GM21576 (cell line): ENCODE measurements at regions not wholly inside any gene's neighbourhood (a gene's known extent, or its start where the extent isn't known, plus 50 kb on each side); places are given as distances from the start of the nearest gene placed in this dataset.

Experiments
- ATAC-seq: cut with Tn5 transposase; IDR thresholded peaks from one replicate; pipeline ENCODE4 v1.9.1; 2021; ENCODE audit warnings: mild to moderate bottlenecking, moderate library complexity; ENCODE audit not compliant: unreplicated experiment

DNA sequence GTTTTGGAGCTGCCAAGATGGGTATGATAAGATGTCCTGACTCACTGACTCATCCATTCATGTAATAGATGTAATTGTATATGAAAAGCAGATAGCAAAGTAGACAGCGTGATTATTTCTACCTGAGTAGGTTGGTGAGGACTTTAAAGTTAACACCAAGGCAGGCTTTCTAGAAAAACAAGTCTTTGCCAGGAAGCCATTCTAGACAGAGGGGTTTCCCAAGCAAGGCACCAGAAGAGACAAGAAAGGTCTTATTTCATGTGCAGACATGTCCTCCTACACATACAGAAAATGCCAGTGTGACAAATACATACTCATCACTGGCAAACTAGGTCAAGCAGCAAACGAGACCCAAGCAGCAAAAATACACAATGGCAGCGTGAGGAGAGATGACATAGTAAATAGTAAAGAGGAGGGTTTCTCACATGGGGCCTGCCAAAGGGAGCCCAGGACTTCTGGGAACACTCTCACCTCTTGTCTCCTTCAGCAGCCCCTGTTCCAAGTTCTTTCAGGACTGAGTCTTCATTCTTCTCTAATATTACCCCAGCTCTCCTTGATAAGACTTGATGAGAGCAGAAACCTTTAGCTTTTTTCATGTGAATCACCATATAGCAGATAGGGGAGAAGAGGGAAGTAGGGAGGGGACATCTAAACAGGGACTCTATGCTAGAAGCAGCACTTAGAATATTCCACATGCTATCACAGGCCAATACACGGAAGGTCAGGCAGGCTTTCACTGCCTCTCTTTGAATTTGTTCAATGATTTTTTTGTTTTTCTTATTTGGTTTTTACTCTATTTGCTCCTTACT, 114.6 kb upstream of the ATP1B1 start:
- ATAC-seq: no peak

DNA sequence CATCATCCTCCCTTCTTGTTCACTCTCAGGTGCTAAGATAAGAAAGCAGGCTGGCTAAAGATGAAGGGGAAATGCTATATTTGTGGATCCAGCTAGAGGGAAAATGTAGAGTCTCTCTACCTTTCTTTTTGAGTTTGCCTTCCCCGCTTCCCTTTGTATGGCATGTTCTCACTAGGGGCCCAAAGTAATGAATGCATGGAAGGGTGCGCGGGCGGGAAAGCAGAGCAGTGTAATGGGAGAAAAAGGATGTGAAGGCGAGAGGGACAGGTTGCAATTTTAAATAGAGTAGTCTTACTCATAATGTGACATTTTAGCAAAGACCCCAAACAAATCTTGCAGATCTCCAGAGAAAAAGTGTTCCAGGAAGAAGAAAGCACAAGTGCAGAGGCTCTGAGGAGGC, 105.1 kb upstream of the ATP1B1 start:
- no peak for ATAC-seq

DNA sequence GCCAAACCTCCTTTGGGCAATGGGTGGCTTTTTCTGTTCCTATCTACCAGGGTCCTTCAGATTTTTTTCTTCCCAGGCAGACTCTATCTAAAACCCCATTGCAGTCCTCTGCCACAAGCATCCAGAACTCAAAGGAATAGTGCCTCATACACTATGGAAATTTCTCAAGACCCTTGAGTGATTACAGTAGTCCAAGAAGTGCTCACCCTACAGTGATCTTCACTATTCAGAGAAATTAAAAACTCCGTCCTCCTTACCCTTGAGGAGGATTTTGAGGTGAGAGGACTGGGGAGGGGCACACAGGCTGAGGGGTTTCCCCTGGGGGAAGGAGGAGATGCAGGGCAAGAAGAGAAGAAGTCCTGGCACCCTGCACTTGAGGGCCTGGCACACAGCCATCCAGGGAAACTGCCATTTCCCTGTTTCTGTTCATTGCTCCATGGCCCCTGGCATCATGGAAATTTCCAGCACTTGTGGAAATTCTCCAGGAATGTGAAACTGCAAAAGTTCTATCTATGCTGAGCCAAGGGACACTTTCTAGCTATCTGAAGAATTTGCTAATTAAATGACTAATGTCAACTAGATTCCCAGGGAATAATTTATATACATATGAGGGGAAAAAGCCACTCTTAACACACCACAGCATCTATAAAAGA, 102.5 kb upstream of the ATP1B1 start:
- no peak for ATAC-seq

DNA sequence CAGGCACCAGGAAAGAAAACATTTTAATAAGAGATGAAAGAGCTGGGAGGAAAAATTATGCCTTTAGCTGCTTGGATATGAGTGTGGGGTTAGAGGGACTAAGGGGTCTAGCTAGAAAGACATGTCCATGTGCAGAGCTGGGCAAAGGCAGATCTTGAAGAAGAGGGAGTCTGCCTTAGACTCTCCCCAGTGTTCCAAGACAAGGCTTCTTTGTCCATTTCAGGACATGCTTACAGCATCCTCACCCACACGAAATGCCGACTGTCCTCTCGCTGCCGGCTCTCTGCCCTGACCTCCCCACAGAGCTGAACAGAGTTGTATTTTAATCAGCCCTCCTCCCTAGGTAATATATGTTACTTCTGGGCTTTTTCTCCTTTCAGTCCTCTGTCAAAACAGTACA, 100.7 kb upstream of the ATP1B1 start:
- no peak for ATAC-seq

DNA sequence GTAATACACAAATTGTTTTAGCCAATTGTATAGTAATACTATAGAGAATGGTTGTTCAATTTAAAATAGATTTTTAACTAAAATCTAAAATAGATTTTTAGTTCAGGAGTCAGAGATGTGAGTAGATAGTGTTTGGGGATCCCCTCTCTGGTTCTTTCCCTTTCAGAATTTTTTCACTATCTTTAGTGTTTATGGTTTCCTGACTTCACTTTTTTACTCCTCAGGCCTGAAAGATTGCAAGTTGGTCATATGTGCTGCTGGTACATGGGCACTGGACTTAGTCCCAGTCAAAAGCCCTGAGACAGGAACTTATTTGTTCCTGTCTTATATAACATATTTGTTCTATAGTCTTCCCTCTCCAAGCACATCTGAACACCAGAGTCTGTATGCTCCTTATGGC, 96.8 kb upstream of the ATP1B1 start:
- peak; percentile 40 for ATAC-seq

DNA sequence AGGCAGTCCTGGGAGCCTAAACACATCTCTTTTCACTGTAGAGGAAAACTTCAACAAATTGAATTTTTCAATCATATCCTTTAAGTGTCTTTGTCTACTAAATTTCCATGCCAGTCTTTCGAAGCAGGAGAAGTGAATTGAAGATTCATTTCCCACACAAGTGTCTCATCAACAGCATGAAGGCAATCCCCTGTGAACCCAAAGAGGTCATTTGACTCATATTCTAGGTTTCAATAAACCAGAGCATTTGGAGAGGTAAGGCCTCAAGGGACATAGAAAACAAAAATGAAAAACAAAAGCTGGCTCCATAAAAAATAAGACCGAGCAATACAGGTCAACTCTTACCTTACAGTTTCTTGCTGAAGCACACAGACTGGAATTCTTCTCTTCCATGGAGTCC, 94.1 kb upstream of the ATP1B1 start:
- ATAC-seq: peak; percentile 67

DNA sequence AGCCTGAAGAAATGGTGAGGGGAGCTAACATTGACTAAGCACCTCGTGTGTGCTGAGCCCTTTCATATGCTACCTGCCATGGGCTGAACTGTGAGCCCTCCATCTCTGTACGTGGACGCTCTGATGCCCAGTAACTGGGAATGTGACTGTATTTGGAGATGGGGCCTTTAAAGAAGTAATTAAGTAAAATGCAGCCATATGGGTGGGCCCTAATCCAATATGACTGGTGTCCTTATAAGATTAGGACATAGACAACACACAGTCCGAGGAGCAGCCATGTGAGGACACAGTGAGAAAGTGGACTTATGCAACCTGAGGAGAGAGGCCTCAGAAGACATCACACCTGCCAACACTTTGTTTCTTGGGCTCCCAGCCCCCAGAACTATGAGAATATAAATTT, 92.7 kb upstream of the ATP1B1 start:
- ATAC-seq: no peak

DNA sequence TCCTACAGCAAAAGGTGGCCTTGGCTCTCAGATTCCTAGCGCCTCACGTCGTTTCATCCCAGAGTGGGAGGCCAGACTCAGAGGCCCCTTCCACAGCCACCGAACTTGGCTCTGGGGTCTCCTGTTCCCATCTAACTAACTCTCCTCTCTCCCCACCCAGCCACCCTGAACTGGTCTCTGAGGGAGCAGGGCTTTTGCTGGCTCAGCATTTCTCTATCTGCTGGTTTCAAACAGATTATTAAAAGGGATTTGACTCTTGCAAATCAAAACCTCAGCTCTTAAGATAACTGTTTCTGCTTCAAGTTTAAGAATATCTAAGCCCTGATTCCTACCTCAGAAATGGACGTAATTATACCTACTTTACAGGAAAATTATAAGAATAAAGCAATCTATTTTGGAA, 91.0 kb upstream of the ATP1B1 start:
- no peak for ATAC-seq

DNA sequence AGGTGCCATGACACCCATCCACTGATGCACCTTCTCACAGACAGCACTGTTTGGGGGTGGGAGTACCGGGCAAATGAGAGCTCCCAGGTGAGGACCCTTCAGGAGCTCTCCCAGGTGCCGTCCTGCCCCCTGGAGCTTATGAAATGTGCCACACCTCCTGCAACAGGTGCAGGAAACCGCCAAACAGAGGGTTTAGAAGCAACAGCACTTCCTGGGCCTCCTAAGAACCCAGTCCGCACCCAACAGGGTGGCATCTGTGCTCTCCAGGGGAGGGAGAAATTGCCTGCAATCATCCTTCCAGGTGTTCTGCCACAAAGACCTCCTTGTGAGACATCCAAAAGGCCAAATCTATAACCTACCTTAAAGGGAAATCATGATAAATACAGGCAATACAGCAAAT, 87.7 kb upstream of the ATP1B1 start:
- ATAC-seq: no peak

DNA sequence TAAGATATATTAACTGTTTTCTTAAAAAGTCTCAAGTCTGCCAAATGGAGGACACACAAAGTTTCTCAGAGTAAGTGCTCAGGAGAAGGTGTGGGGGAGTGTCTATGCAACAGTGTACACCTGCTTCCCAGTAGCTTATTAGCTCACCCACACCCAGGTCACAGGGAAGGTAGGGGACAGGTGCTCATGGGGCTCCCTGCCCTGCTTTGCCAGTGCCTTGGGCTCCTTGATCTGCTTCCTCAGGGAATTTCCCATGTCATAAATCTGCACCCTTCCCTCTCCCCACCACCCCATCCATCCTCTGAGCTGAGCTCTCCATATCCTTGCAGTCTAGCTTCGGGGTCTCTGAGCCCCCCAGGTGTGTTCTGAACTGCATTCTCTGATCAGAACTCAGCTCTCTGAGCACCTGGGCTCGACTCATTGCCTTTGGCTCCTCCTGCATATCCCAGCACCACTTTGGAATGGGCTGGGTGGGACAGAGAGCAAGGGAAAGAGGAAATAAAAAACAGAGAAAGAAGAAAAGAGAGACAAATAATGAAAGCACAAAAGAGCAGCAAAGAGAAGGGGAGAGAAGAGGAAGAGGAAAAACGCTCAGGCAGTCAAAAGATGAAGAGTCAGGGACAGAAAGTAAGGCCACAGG, 87.0 kb upstream of the ATP1B1 start:
- ATAC-seq: no peak

DNA sequence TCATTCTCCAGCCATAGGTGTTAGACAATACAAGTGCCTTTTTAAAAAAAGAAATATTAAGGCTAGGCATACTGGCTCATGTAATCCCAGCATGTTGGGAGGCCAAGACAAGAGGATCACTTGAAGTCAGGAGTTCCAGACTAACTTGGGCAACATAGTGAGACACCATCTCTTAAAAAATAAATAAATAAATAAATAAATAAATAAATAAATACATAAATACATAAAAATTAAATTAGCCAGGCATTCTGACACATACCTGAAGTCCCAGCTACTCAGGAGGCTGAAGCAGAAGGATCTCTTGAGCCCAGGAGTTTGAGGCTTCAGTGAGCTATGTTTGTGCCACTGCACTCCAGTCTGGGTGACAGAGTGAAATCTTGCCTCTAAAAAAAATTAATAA, 85.8 kb upstream of the ATP1B1 start:
- no peak for ATAC-seq

DNA sequence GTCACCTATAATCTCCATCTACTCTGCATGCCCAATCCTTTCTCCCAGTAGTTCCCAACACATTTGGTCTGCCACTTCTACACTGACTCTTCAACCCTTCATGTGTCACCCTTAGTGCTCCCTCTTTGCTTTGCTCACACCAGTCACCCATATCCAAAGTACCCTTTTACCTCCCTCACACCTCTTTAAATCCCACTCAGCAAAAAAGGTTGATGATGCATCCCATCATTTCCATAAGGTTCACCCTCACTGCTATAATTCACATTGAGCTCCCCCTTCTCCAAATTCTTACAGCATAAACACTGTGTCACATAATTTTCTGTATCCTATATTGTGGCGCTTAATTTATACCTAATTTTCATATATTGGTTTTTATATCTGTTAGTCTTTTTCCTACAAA, 83.8 kb upstream of the ATP1B1 start:
- ATAC-seq: no peak

DNA sequence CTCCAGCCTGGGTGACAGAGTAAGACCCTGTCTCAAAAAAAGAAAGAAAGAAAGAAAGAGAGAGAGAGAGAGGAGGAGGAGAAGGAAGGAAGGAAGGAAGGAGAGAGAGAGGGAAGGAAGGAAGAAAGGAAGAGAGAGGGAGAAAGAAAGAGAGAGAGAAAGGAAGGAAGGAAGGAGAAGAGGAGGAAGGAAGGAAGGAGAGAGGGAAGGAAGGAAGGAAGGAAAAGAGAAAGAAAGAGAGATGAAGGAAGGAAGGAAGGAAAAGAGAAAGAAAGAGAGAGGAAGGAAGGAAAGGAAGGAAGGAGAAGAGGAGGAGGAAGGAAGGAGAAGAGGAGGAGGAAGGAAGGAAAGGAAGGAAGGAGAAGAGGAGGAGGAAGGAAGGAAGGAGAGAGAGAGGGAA, 82.2 kb upstream of the ATP1B1 start:
- no peak for ATAC-seq

DNA sequence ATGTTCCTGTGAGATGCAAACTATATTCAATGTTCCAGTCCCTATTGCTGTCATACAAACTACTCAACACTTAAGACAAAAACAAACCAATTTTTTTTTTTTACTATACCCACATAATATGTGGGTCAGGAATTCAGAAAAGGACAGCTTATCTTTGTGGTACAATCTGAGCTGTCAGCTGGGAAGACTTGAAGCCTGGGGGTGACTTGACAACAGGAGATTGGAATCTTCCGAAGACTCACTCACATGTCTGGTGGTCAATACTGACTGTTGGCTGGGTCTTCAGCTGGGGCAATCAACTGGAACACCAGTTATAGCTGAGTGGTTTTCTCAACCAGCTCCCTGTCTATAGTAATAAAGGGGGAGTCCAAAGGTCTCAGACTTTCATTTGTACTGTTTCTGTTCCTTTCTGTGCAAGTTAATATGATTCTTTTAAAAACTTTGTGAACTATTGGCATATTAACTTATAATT, 81.7 kb upstream of the ATP1B1 start:
- ATAC-seq: peak; percentile 96

DNA sequence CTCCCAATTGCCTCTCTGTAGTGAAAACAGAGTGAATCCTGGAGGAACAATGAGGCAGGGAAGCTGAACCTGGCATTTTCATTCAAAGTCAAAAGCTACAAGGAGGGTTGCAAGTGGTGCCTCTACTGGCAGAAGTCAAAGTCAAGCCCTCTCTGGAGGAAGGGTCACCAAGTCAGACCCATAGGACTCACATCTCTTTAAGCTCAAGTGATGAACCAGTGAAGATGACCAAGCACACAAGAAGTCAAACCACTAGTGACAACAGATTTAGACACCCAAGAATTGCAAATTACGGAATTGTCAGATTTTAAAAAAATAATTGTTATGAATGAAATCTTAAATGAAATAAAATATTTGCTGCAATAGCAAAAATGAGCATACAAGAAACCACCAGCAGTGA, 81.1 kb upstream of the ATP1B1 start:
- ATAC-seq: no peak

DNA sequence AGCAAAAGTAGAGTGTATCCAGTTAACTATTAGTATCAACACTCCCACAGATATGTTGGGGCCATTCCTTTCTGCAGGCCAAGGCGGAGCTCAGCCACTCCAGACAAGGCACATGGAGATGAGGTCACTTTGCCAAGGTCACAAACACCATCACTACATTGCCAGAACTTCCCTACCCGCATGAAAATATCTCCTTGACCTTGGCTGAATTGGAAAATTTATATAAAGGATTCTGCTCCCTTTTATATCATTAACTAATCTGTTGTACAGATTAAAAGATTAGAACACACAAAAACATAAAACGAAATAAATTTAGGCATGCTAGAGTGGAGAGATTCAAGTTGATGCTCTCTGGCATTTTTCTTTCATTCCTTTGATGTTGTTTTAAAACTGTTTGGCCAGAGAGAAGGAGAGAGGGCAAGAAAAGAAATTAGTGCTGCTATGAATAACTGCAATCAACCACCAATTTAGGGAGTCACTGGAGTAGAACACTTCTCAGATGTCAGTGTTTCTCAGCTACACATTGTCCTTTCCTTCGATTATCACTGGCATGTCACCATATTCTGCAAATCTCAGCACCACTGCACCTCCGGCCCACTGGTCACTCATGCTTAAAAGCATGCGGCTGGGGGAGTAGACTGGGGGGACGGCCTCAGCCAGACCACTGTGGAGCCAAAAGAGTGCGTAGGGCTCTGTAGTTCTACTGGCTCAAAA, 78.7 kb upstream of the ATP1B1 start:
- ATAC-seq: no peak

DNA sequence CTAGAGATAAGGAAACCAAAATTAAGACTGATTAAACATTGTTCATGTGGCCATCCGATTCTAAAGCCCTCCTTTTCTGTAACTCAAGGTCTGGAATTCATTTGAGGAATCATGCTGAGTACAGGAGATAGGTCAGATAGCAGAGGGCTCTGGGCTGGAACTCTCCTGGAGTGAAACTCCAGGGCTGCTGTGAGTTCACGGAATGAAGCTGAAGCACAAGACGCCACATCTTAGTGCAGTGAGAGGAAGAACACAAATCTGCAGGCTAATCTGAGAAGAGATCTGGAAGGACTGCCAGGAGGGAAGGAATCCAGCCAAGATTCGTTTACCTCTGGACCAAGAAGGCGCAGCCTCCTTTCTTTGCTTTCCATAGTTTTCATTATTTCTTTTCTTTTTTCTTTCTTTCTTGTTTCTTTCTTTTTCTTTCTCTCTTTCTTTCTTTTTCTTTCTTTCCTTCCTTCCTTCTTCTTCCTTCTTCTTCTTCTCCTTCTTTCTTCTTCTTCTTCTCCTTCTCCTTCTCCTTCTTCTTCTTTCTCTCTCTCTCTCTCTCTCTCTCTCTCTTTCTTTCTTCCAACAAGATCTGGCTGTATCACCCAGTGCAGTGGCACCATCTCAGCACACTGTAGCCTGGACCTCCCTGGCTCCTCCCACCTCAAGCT, 74.8 kb upstream of the ATP1B1 start:
- no peak for ATAC-seq

DNA sequence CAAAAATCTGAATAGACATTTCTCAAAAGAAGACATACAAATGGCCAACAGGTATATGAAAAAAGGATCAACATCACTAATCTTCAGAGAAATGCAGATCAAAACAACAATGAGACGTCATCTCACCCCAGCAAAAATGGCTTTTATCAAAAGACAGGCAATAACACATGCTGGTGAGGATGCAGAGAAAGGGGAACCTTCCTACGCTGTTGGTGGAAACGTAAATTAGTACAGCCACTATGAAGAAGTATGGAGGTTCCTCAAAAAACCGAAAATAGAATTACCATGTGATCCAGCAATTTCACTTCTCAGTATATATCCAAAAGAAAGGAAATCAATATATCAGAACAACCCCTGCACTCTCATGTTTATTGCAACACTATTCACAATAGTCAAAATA, 65.1 kb upstream of the ATP1B1 start:
- no peak for ATAC-seq

DNA sequence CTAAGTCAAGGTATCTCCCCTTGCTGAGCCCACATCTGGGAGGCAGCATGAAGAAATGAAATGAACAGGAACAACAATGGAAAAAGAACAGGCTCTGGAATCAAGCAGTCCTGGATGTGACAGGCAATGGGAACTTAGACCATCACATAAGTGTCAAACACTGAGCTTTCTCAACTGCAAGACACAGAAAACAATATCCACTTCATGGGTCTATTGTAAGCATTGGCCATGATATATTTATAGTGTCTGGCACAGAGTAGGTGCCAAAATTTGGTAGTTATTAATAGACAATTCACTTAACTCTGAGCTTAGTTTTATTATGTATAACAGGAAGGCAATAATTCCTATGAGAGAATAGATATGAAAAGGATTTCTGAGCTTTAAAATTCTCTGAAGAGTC, 64.1 kb upstream of the ATP1B1 start:
- no peak for ATAC-seq

DNA sequence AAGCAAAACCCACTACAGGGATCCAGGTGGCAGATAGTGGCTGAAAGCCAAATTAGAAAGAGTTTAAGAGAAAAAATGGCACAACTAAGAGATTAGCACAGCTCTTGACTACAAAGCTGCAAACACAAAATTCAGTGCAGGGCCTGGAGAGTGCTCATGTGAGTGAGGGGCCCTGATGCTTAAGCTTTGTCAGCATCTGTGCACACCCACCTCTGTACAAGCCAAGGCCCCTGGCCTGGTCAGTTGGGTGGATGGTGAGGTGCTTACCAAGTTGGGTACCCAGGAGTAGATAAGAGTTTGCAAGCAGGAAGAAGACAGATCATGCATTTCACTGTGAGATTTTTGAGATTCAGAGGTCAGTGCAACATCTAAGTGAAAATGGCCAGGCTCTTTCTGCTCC, 62.7 kb upstream of the ATP1B1 start:
- peak; percentile 4 for ATAC-seq

DNA sequence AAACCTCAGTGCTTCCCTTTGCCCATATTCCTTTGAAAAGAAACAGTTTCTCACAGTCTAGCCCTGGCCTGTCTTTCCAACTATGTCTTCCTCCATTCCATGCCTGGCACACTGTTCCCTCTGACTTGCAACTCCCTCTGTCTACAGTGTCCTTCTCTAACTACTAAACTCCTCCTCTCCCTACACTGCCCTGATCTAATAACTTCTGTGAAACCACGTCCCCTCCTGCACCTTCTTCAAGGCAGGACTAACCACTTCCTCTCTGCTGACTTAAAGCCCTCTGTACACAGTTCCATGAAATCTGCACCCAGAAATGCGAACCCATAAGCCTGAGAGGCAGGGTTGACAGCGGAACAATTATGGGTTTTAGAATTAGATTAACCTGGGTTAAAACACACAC, 62.2 kb upstream of the ATP1B1 start:
- peak; percentile 92 for ATAC-seq
